Lower leg skin (tissue), 3 donors: ENCODE measurements at regions not wholly inside any gene's neighbourhood (a gene's known extent, or its start where the extent isn't known, plus 50 kb on each side); places are given as distances from the start of the nearest gene placed in this dataset.

ENCODE experiments used
- POLR2A ChIP-seq, 2 donors: fragments of 450-650 bp; IDR thresholded peaks; one replicate each; pipeline ENCODE4 v1.6.1; 2016 to 2017; ENCODE audit warnings: antibody characterized with exemption in 2 of 2, mild to moderate bottlenecking in 1 of 2, moderate library complexity in 1 of 2
- TF ChIP-seq, protein P1 (sequence below), 3 donors: fragments of 450-650 bp; IDR thresholded peaks; one replicate each; pipeline ENCODE4 v1.5.1; 2016; ENCODE audit warnings: antibody characterized with exemption in 3 of 3, mild to moderate bottlenecking in 3 of 3, moderate library complexity in 2 of 3

DNA sequence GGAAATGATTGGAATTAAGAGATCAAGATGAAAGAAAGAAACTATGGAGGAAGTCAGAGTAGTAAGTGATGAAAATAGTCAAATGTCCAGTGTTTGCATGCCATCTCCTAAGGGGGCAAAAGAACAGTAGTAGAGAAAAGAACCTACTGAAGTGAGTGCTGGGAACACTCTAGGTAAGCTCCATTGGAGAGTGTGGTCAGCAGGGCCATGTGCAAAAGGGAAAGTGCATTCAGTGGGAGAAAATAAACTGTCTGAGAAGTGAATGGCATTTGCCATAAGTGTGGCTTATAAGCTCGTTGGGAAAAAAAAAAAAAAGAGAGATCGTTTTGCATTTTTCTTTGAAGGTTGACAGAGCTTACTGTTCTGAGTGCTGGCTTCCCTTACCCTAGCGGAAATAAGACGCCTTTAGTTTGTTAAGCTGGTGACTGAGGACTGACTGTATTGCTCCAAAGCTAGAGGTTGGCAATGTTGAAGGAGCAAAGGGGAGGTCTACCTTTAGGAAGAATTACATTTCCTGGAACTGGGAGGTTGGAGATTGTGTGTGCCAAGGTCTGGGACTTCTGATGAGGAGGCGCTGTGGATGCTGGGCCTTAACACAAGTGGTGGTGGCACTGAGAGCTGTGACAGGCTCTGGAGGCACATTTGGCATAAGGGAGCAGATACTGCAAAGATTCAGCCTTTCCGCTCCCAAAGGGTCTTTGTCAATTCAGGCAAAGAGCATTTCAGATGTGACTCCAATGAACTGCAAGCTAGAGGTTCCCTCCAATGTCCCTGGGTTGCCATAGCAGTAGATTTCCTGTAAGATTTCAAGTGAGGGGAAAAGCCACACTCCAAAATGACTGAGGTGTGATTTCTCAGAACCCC, 287.8 kb upstream of the SATB1 start:
- TF ChIP-seq, protein P1, sequence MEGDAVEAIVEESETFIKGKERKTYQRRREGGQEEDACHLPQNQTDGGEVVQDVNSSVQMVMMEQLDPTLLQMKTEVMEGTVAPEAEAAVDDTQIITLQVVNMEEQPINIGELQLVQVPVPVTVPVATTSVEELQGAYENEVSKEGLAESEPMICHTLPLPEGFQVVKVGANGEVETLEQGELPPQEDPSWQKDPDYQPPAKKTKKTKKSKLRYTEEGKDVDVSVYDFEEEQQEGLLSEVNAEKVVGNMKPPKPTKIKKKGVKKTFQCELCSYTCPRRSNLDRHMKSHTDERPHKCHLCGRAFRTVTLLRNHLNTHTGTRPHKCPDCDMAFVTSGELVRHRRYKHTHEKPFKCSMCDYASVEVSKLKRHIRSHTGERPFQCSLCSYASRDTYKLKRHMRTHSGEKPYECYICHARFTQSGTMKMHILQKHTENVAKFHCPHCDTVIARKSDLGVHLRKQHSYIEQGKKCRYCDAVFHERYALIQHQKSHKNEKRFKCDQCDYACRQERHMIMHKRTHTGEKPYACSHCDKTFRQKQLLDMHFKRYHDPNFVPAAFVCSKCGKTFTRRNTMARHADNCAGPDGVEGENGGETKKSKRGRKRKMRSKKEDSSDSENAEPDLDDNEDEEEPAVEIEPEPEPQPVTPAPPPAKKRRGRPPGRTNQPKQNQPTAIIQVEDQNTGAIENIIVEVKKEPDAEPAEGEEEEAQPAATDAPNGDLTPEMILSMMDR (IDR thresholded peaks at IDR 0.05), result no peak
- no peak for TF ChIP-seq POLR2A (IDR thresholded peaks at IDR 0.05)
